Keratinocyte (primary cell): ENCODE measurements at regions not wholly inside any gene's neighbourhood (a gene's known extent, or its start where the extent isn't known, plus 50 kb on each side); places are given as distances from the start of the nearest gene placed in this dataset.

Source experiments
- DNase-seq: peaks from one replicate; pipeline ENCODE4 v3.0.0-alpha.2; 2011; ENCODE audit warnings: low read depth, missing footprints, low spot score
- FAIRE-seq: peaks from 2 replicates; lab custom pipeline; 2011; peaks lifted over from hg19 to GRCh38; lab: Jason Lieb, UNC
- H2AFZ ChIP-seq: 2 replicates; pipeline ENCODE4 v1.6.0; 2012; ENCODE audit warnings: low read length, control low read depth, inconsistent platforms; ENCODE audit not compliant: control insufficient read depth
- H3K27ac ChIP-seq: 2 replicates; pipeline ENCODE4 v1.5.1; 2011; ENCODE audit warnings: low read length; ENCODE audit not compliant: control insufficient read depth, insufficient read depth
- H3K27me3 ChIP-seq: 3 replicates; pipeline ENCODE4 v1.6.0; 2011; ENCODE audit warnings: low read length; ENCODE audit not compliant: control insufficient read depth, insufficient read depth; ENCODE audit errors: extremely low read depth
- H3K36me3 ChIP-seq, 2 experiments: 2 replicates in 1 of 2; 3 replicates in 1 of 2; pipeline ENCODE4 v1.5.1; 2011; ENCODE audit warnings: low read length in 2 of 2, mild to moderate bottlenecking in 1 of 2; ENCODE audit not compliant: control insufficient read depth in 2 of 2, insufficient read depth in 2 of 2; ENCODE audit errors: extremely low read depth in 1 of 2
- H3K4me1 ChIP-seq: 3 replicates; pipeline ENCODE4 v1.5.1; 2011; ENCODE audit warnings: low read length; ENCODE audit not compliant: control insufficient read depth, insufficient read depth; ENCODE audit errors: extremely low read depth
- H3K4me2 ChIP-seq: 3 replicates; pipeline ENCODE4 v1.6.0; 2011; ENCODE audit warnings: low read depth, low read length; ENCODE audit not compliant: control insufficient read depth, insufficient read depth; ENCODE audit errors: extremely low read depth
- H3K4me3 ChIP-seq, 3 experiments: fragments of 200-600 bp in 1 of 3; sonication (generic) in 1 of 3; 2 replicates in 2 of 3; 3 replicates in 1 of 3; pipeline ENCODE4 v1.5.1; 2011 to 2016; ENCODE audit warnings: low read length in 3 of 3, mild to moderate bottlenecking in 3 of 3, control low read depth in 2 of 3, inconsistent platforms in 1 of 3, low read depth in 1 of 3, mixed read lengths in 1 of 3, mixed run types in 1 of 3, moderate library complexity in 1 of 3; ENCODE audit not compliant: control insufficient read depth in 2 of 3, insufficient read depth in 2 of 3; ENCODE audit errors: extremely low read depth in 1 of 3
- H3K79me2 ChIP-seq: 2 replicates; pipeline ENCODE4 v1.6.0; 2012; ENCODE audit warnings: low read length; ENCODE audit not compliant: control insufficient read depth, insufficient read depth
- H3K9ac ChIP-seq: 3 replicates; pipeline ENCODE4 v1.6.0; 2011; ENCODE audit warnings: low read length; ENCODE audit not compliant: control insufficient read depth, insufficient read depth; ENCODE audit errors: extremely low read depth
- H3K9me1 ChIP-seq: 3 replicates; pipeline ENCODE4 v1.6.0; 2011; ENCODE audit warnings: low read length; ENCODE audit not compliant: control insufficient read depth, insufficient read depth; ENCODE audit errors: extremely low read depth
- H3K9me3 ChIP-seq: 2 replicates; pipeline ENCODE4 v1.5.1; 2012; ENCODE audit warnings: low read depth, low read length; ENCODE audit not compliant: control insufficient read depth
- H4K20me1 ChIP-seq: 3 replicates; pipeline ENCODE4 v1.6.0; 2011; ENCODE audit warnings: low read length; ENCODE audit not compliant: control insufficient read depth, insufficient read depth; ENCODE audit errors: extremely low read depth
- CTCF ChIP-seq, 3 experiments: IDR thresholded peaks in 1 of 3; conservative IDR thresholded peaks in 1 of 3; optimal IDR thresholded peaks in 1 of 3; 2 replicates in 2 of 3; 3 replicates in 1 of 3; pipeline versions ENCODE3 to v1.5.1; 2011; ENCODE audit warnings: low read length in 3 of 3, mild to moderate bottlenecking in 3 of 3, moderate library complexity in 2 of 3, control low read depth in 1 of 3, inconsistent platforms in 1 of 3; ENCODE audit not compliant: insufficient read depth in 2 of 3; ENCODE audit errors: extremely low read depth in 1 of 3
- EZH2 ChIP-seq: IDR thresholded peaks from one replicate; pipeline ENCODE4 v1.6.1; 2012; ENCODE audit warnings: inconsistent platforms, mild to moderate bottlenecking, low read length, moderate library complexity
- dilution Hi-C: fragments of 300-500 bp; cut with MboI; formaldehyde crosslinking; loops from one replicate; pipeline ENCODE4 v1.7.0; 2020; ENCODE audit warnings: low sequenced_read_pairs; ENCODE audit not compliant: extremely low pct_ligation_motif_present

- Histone ChIP-seq H2AFZ (no peak overlapping the region), H3K9me3 (no peaks in the 10 kb centered on the region), H3K27ac (no peak overlapping the region), H3K9me1 (no peaks in the 10 kb centered on the region), H4K20me1 (no peaks in the 10 kb centered on the region), H3K27me3 (no peaks in the 10 kb centered on the region), H3K4me1 (no peaks in the 10 kb centered on the region), H3K9ac (no peak overlapping the region), H3K4me3 (no peak overlapping the region), H3K79me2 (no peaks in the 10 kb centered on the region), H3K4me2 (no peak overlapping the region), H3K36me3 (no peaks in the 10 kb centered on the region)
- DNase-seq = no peak
- dilution Hi-C loops = no loop called here
- no peak for TF ChIP-seq CTCF (optimal IDR thresholded peaks at IDR 0.05 in 1 of 3, IDR thresholded peaks at IDR 0.05 in 1 of 3, conservative IDR thresholded peaks at IDR 0.05 in 1 of 3; ENCODE audit: extremely low read depth in 1 of 3, insufficient read depth in 2 of 3, low read length in 3 of 3)
- no peak for TF ChIP-seq EZH2
- no peak for FAIRE-seq
These were observed 404.5 kb upstream of the TBX3 start for GRCh38 chr12:115088328-115088994.

- Histone ChIP-seq H3K9ac (no peak overlapping the region), H3K36me3 (no peaks in the 10 kb centered on the region), H3K27me3 (no peaks in the 10 kb centered on the region), H3K79me2 (no peaks in the 10 kb centered on the region), H3K4me2 (no peak overlapping the region), H3K9me3 (no peaks in the 10 kb centered on the region), H4K20me1 (no peaks in the 10 kb centered on the region), H3K27ac (no peak overlapping the region), H3K9me1 (no peaks in the 10 kb centered on the region), H3K4me1 (no peaks in the 10 kb centered on the region), H2AFZ (no peak overlapping the region), H3K4me3 (no peak overlapping the region)
- FAIRE-seq (no peak), DNase-seq (no peak)
- dilution Hi-C loops = no loop called here
- TF ChIP-seq EZH2 (no peak), CTCF (optimal IDR thresholded peaks at IDR 0.05 in 1 of 3, IDR thresholded peaks at IDR 0.05 in 1 of 3, conservative IDR thresholded peaks at IDR 0.05 in 1 of 3; ENCODE audit: extremely low read depth in 1 of 3, insufficient read depth in 2 of 3, low read length in 3 of 3) (no peak)
These were observed 401.6 kb upstream of the TBX3 start for GRCh38 chr12:115085594-115085993.
